Colonic mucosa (tissue), 4 donors: ENCODE measurements at regions not wholly inside any gene's neighbourhood (a gene's known extent, or its start where the extent isn't known, plus 50 kb on each side); places are given as distances from the start of the nearest gene placed in this dataset.

Experiments
- DNase-seq: peaks from one replicate; pipeline ENCODE4 v3.0.0-alpha.2; 2020
- H3K27ac ChIP-seq: fragments of 200-600 bp; one replicate; pipeline ENCODE4 v1.8.0; 2021
- H3K27me3 ChIP-seq: fragments of 200-600 bp; one replicate; pipeline ENCODE4 v1.8.0; 2021
- H3K36me3 ChIP-seq: fragments of 200-600 bp; one replicate; pipeline ENCODE4 v1.8.0; 2021
- H3K4me1 ChIP-seq: fragments of 200-600 bp; one replicate; pipeline ENCODE4 v1.8.0; 2021; ENCODE audit warnings: mild to moderate bottlenecking
- H3K4me3 ChIP-seq: fragments of 200-600 bp; one replicate; pipeline ENCODE4 v1.8.0; 2021
- H3K9ac ChIP-seq, 2 donors: one replicate each; pipeline ENCODE4 v1.7.0; 2013; ENCODE audit warnings: control low read depth in 2 of 2, low read depth in 2 of 2, low read length in 2 of 2
- H3K9me3 ChIP-seq: fragments of 200-600 bp; one replicate; pipeline ENCODE4 v1.8.0; 2021
- CTCF ChIP-seq: fragments of 200-600 bp; IDR thresholded peaks from one replicate; pipeline ENCODE4 v1.8.0; 2022; ENCODE audit warnings: antibody characterized with exemption, mild to moderate bottlenecking
- intact Hi-C: fragments of 100-400 bp; cut with DNase I; formaldehyde crosslinking; loops from one replicate; pipeline ENCODE4 v1.14.1; 2022
- donor health status: healthy.
- donor health status: DM: no; HTN: no; CAD: no.
- donor health status: DM: no; HTN: no; CAD: no.

GRCh38 chr19:5257155-5258045 lies 83.2 kb downstream of the PTPRS start:
- Histone ChIP-seq H3K27me3 (no peaks in the 10 kb centered on the region), H3K4me1 (no peaks in the 10 kb centered on the region), H3K27ac (no peak overlapping the region), H3K4me3 (no peak overlapping the region), H3K9me3 (no peaks in the 10 kb centered on the region), H3K36me3 (no peaks in the 10 kb centered on the region), H3K9ac (no peak overlapping the region)
- intact Hi-C loops = no loop called here
- no peak for TF ChIP-seq CTCF
- no peak for DNase-seq

- Histone ChIP-seq H3K36me3 (no peaks in the 10 kb centered on the region), H3K27me3 (no peaks in the 10 kb centered on the region), H3K4me1 (no peaks in the 10 kb centered on the region), H3K9me3 (no peaks in the 10 kb centered on the region), H3K27ac (no peak overlapping the region), H3K9ac (no peak overlapping the region), H3K4me3 (no peak overlapping the region)
- TF ChIP-seq CTCF = no peak
- intact Hi-C loops = no loop called here
- no peak for DNase-seq
These were observed 84.9 kb downstream of the PTPRS start for GRCh38 chr19:5255602-5256231.

- TF ChIP-seq CTCF = no peak
- no peak overlapping the region for H3K27ac ChIP-seq
- H3K4me1 ChIP-seq = no peaks in the 10 kb centered on the region
- no peak overlapping the region for H3K9ac ChIP-seq
- intact Hi-C loops = no loop called here
- no peaks in the 10 kb centered on the region for H3K36me3 ChIP-seq
- H3K4me3 ChIP-seq = no peak overlapping the region
- DNase-seq = no peak
- no peaks in the 10 kb centered on the region for H3K27me3 ChIP-seq
- no peaks in the 10 kb centered on the region for H3K9me3 ChIP-seq
These were observed 85.7 kb downstream of the PTPRS start for GRCh38 chr19:5254944-5255343.

- intact Hi-C loops = no loop called here
- no peak for TF ChIP-seq CTCF
- H3K36me3 ChIP-seq = no peaks in the 10 kb centered on the region
These were observed 86.1 kb downstream of the PTPRS start for GRCh38 chr19:5254543-5254942.

GRCh38 chr19:5253406-5254110 lies 87.1 kb downstream of the PTPRS start:
- TF ChIP-seq CTCF = no peak
- Histone ChIP-seq H3K4me3 (no peak overlapping the region), H3K9me3 (no peaks in the 10 kb centered on the region), H3K36me3 (no peaks in the 10 kb centered on the region), H3K27ac (no peak overlapping the region), H3K27me3 (no peaks in the 10 kb centered on the region), H3K9ac (no peak overlapping the region), H3K4me1 (no peaks in the 10 kb centered on the region)
- no peak for DNase-seq
- intact Hi-C loops = no loop called here

More at GRCh38 chr19:5254543-5254942, 86.1 kb downstream of the PTPRS start:
- Histone ChIP-seq H3K27me3 (no peaks in the 10 kb centered on the region), H3K4me3 (no peak overlapping the region), H3K9ac (no peak overlapping the region), H3K9me3 (no peaks in the 10 kb centered on the region), H3K27ac (no peak overlapping the region), H3K4me1 (no peaks in the 10 kb centered on the region)
- DNase-seq = no peak
